GM10248 (cell line): ENCODE measurements at regions not wholly inside any gene's neighbourhood (a gene's known extent, or its start where the extent isn't known, plus 50 kb on each side); places are given as distances from the start of the nearest gene placed in this dataset.

Experiments used
- CTCF ChIA-PET: fragments of 300-600 bp; sonication (Branson Sonifier 250); formaldehyde crosslinking; extraction: SDS; loops from one replicate; lab custom pipeline; 2021; ENCODE audit warnings: antibody characterized with exemption; lab: Yijun Ruan, JAX
- POLR2A ChIA-PET: fragments of 350-650 bp; sonication (Branson Sonifier 250); formaldehyde crosslinking; extraction: SDS; loops from one replicate; lab custom pipeline; 2020; ENCODE audit warnings: antibody characterized with exemption; lab: Yijun Ruan, JAX
- DNase-seq: peaks from one replicate; pipeline ENCODE4 v3.0.0; 2012; ENCODE audit errors: extremely low spot score
- TF ChIP-seq, protein P1 (sequence below): IDR thresholded peaks from 2 replicates; pipeline ENCODE4 v1.5.1; 2012; ENCODE audit warnings: mild to moderate bottlenecking, low read depth; ENCODE audit errors: extremely low read depth, missing control alignments, control extremely low read depth

DNA sequence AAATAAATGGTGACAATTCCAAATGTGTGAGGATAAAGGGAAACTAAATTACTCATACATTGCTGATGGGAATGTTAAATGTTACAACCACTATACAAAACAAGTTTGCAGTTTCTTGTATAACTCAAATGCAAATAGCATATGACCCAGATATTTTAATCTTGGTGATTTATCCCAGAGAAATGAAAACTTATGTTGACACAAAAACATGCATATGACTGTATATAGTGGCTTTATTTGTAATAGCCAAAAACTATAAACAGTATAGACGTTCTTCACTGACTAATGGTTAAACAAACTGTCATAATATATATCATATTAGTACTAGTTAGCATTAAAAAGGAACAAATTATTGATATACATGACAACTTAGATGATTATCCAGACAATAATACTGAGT lies 619.2 kb downstream of the PDHA2 start:
- DNase-seq: no peak
- ChIA-PET POLR2A (no interaction called here), CTCF (no interaction called here)
- TF ChIP-seq, protein P1, sequence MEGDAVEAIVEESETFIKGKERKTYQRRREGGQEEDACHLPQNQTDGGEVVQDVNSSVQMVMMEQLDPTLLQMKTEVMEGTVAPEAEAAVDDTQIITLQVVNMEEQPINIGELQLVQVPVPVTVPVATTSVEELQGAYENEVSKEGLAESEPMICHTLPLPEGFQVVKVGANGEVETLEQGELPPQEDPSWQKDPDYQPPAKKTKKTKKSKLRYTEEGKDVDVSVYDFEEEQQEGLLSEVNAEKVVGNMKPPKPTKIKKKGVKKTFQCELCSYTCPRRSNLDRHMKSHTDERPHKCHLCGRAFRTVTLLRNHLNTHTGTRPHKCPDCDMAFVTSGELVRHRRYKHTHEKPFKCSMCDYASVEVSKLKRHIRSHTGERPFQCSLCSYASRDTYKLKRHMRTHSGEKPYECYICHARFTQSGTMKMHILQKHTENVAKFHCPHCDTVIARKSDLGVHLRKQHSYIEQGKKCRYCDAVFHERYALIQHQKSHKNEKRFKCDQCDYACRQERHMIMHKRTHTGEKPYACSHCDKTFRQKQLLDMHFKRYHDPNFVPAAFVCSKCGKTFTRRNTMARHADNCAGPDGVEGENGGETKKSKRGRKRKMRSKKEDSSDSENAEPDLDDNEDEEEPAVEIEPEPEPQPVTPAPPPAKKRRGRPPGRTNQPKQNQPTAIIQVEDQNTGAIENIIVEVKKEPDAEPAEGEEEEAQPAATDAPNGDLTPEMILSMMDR: no peak

- no peak for DNase-seq
- ChIA-PET CTCF (no interaction called here), POLR2A (no interaction called here)
- TF ChIP-seq, protein P1: no peak
Observed at GRCh38 chr4:96465834-96466233, 625.9 kb downstream of the PDHA2 start.

GRCh38 chr4:96471956-96472867 lies 632.3 kb downstream of the PDHA2 start:
- TF ChIP-seq, protein P1: no peak
- ChIA-PET POLR2A (no interaction called here), CTCF (interaction anchor here (0.9 kb wide), 1 partner anchor 59 kb away, joined by 3 read pairs; no protein-coding TSS in a partner anchor)
- no peak for DNase-seq

DNA sequence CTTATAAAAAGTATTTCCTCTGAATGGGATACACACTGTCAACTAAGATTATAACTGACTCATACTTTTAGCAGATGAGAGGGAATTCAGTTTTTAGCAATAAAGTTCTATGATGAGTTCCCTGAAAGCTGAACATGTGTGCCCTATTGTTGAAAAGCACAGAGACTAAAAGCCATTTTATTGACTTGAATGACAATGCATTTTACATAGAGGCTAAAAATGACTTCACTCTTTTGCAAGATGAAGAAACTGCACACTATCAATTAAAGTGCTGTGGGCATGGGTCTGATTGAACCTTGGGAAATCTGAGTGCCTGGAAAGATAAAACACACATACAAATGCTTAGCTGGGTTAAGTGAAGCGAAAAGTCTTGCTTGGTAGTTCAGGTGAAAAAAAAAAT lies 633.4 kb downstream of the PDHA2 start:
- TF ChIP-seq, protein P1: no peak
- CTCF ChIA-PET: no interaction called here
- no peak for DNase-seq
- POLR2A ChIA-PET: no interaction called here

- TF ChIP-seq, protein P1: no peak
- no peak for DNase-seq
- CTCF ChIA-PET: no interaction called here
Observed at GRCh38 chr4:96483308-96484030, 643.6 kb downstream of the PDHA2 start.

GRCh38 chr4:96486563-96486962 lies 646.7 kb downstream of the PDHA2 start:
- CTCF ChIA-PET: no interaction called here

More at GRCh38 chr4:96483308-96484030, 643.6 kb downstream of the PDHA2 start:
- POLR2A ChIA-PET: no interaction called here

More at GRCh38 chr4:96486563-96486962, 646.7 kb downstream of the PDHA2 start:
- no peak for DNase-seq
- TF ChIP-seq, protein P1: no peak
- POLR2A ChIA-PET: no interaction called here
